Lung (tissue), 11 donors: ENCODE measurements at regions not wholly inside any gene's neighbourhood (a gene's known extent, or its start where the extent isn't known, plus 50 kb on each side); places are given as distances from the start of the nearest gene placed in this dataset.

Source experiments
- ATAC-seq: fragments of 200-7000 bp; cut with Tn5 transposase; one replicate; pipeline ENCODE4 v1.9.1; 2020; ENCODE audit warnings: moderate number of reproducible peaks; ENCODE audit not compliant: insufficient read depth, low FRiP score
- DNase-seq, 3 donors: peaks; one replicate each; pipeline ENCODE4 v3.0.0-alpha.2; 2013 to 2017
- H3K27ac ChIP-seq, 2 donors: one replicate each; pipeline ENCODE4 v1.5.1; 2013; ENCODE audit warnings: mild to moderate bottlenecking in 2 of 2, moderate library complexity in 2 of 2, control low read depth in 1 of 2, inconsistent platforms in 1 of 2, low read depth in 1 of 2, low read length in 1 of 2
- H3K27me3 ChIP-seq, 3 donors: one replicate each; pipeline ENCODE4 v1.5.1; 2013; ENCODE audit warnings: low read length in 2 of 3; ENCODE audit not compliant: control insufficient read depth in 3 of 3, insufficient read depth in 3 of 3
- H3K36me3 ChIP-seq, 4 donors: one replicate each; pipeline ENCODE4 v1.5.1; 2013; ENCODE audit warnings: low read length in 4 of 4, mild to moderate bottlenecking in 1 of 4, moderate library complexity in 1 of 4; ENCODE audit not compliant: control insufficient read depth in 4 of 4, insufficient read depth in 4 of 4
- H3K4me1 ChIP-seq, 5 donors: one replicate each; pipeline ENCODE4 v1.5.1; 2013; ENCODE audit warnings: low read length in 5 of 5, mild to moderate bottlenecking in 2 of 5, moderate library complexity in 1 of 5; ENCODE audit not compliant: control insufficient read depth in 5 of 5, insufficient read depth in 5 of 5
- H3K4me3 ChIP-seq: one replicate; pipeline ENCODE4 v1.5.1; 2013; ENCODE audit warnings: mild to moderate bottlenecking, control low read depth, moderate library complexity
- H3K9ac ChIP-seq, 2 donors: one replicate each; pipeline ENCODE4 v1.5.1; 2013; ENCODE audit warnings: low read length in 2 of 2, control low read depth in 1 of 2; ENCODE audit not compliant: insufficient read depth in 1 of 2
- H3K9me3 ChIP-seq, 4 donors: one replicate each; pipeline ENCODE4 v1.5.1; 2013; ENCODE audit warnings: low read length in 3 of 4, mild to moderate bottlenecking in 1 of 4, moderate library complexity in 1 of 4; ENCODE audit not compliant: control insufficient read depth in 4 of 4, insufficient read depth in 3 of 4
- WGBS, 2 donors: extraction: QIAGEN DNeasy Blood & Tissue Kit; methylation state at CpG; one replicate each; pipeline ENCODE4 v1.1.7; 2013; 5-methylcytosine and 5-hydroxymethylcytosine counted together
- TF ChIP-seq, protein P1 (sequence below): IDR thresholded peaks from 2 replicates; pipeline ENCODE4 v1.5.1; 2012; ENCODE audit warnings: mild to moderate bottlenecking; ENCODE audit errors: control extremely low read depth, extremely low read depth
- donor health status: control.
- donor health status: control.
- donor health status: Bipolar disorder and iron deficiency.
- donor health status: healthy.
- donor health status: DM: yes; HTN: yes; CAD: no.

DNA sequence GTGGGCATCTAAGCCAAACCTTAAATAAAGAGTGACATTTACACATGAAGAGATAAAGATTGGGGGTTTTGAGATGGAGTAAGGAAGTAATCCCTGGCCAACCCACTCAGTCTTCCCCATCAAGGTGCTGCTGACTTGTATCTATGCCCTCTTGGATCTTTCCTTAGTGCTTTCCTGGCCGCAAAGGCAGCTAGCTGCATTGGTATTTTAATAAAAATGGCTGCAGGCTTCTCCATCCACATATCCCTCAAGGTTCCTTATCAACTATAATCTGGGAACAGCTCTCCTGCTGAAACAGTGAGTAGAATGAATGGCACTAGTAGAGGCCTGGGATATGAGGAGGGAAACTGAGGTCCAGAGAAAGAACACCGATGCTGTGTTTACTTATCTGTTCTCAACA lies 122.2 kb upstream of the ANKRD28 start:
- no peaks in the 10 kb centered on the region for H3K4me1 ChIP-seq
- H3K9me3 ChIP-seq: no peaks in the 10 kb centered on the region
- H3K9ac ChIP-seq: no peak overlapping the region
- H3K36me3 ChIP-seq: no peaks in the 10 kb centered on the region
- ATAC-seq (no peak), DNase-seq (no peak)
- H3K27ac ChIP-seq: no peak overlapping the region
- 94 to 95% methylated on average over 2 of the region's 2 CpGs for WGBS, 2 donors
- no peaks in the 10 kb centered on the region for H3K27me3 ChIP-seq
- TF ChIP-seq, protein P1, sequence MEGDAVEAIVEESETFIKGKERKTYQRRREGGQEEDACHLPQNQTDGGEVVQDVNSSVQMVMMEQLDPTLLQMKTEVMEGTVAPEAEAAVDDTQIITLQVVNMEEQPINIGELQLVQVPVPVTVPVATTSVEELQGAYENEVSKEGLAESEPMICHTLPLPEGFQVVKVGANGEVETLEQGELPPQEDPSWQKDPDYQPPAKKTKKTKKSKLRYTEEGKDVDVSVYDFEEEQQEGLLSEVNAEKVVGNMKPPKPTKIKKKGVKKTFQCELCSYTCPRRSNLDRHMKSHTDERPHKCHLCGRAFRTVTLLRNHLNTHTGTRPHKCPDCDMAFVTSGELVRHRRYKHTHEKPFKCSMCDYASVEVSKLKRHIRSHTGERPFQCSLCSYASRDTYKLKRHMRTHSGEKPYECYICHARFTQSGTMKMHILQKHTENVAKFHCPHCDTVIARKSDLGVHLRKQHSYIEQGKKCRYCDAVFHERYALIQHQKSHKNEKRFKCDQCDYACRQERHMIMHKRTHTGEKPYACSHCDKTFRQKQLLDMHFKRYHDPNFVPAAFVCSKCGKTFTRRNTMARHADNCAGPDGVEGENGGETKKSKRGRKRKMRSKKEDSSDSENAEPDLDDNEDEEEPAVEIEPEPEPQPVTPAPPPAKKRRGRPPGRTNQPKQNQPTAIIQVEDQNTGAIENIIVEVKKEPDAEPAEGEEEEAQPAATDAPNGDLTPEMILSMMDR: no peak
- H3K4me3 ChIP-seq: no peak overlapping the region

DNA sequence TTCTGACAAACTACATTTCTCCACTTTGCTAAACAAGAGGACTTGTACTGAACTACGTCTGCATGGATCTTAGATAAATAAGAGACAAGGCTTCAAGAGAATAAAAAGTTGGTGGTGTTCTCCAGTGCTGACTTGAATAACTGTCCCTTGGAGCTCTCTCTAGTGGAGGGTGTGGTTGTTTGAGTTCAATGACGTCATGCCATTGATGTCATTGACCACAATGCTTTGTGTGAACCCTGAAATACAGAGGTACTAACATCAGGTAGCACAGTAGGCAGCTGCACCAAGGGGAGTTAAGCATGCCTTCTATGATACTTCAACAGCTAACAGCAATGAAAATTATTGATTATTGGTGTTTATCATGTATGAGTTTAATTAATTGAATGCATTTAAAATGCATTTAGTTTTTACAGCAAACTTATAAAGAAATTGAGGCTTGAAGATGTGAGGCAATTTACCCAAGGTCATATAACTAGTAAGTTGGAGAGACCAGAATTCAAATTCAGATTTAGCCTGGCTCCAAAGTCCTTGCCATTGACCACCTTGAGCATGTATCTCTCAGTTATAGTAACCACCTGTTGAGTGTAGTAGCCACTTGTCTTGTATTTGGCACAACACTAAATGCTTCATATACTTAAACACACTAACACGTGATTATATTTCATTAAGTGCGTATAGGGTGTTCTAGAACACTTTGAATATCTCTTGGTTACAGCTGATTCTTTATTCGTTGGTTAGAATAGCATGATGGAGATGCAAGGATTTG lies 126.0 kb upstream of the ANKRD28 start:
- no peak overlapping the region for H3K4me3 ChIP-seq
- H3K27me3 ChIP-seq: no peaks in the 10 kb centered on the region
- H3K36me3 ChIP-seq: no peaks in the 10 kb centered on the region
- no peak overlapping the region for H3K27ac ChIP-seq
- no peak for ATAC-seq
- WGBS, 2 donors: 86 to 91% methylated on average over 5 of the region's 5 CpGs
- H3K9ac ChIP-seq: no peak overlapping the region
- no peak for DNase-seq
- peaks cover 0 to 1% (median 0%) of the 10 kb centered on the region in 4 donors for H3K9me3 ChIP-seq
- H3K4me1 ChIP-seq: no peaks in the 10 kb centered on the region
- TF ChIP-seq, protein P1: no peak

DNA sequence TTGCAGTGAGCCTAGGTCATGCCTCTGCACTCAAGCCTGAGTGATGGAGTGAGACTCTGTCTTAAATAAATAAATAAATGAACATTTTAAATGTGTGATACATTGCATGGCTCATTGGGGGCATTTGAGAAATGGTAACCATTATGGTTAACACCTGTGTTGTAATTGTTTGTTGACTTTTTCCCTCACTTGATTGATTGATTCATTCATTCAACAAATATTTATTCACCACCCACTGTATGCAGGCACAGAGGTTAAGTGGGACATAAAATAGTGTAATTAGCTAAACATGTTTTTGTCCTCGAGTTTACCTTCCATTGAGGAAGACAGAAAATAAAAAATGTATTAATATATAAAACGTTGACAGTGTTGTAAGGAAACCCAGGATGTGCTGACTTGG lies 127.1 kb upstream of the ANKRD28 start:
- Histone ChIP-seq H3K4me1 (no peaks in the 10 kb centered on the region), H3K9ac (no peak overlapping the region), H3K27ac (no peak overlapping the region), H3K4me3 (no peak overlapping the region), H3K27me3 (no peaks in the 10 kb centered on the region), H3K36me3 (no peaks in the 10 kb centered on the region), H3K9me3 (peaks cover 0 to 1% (median 0%) of the 10 kb centered on the region in 4 donors)
- ATAC-seq: no peak
- TF ChIP-seq, protein P1: no peak
- WGBS, 2 donors: 56 to 71% methylated on average over 2 of the region's 2 CpGs
- DNase-seq: no peak

DNA sequence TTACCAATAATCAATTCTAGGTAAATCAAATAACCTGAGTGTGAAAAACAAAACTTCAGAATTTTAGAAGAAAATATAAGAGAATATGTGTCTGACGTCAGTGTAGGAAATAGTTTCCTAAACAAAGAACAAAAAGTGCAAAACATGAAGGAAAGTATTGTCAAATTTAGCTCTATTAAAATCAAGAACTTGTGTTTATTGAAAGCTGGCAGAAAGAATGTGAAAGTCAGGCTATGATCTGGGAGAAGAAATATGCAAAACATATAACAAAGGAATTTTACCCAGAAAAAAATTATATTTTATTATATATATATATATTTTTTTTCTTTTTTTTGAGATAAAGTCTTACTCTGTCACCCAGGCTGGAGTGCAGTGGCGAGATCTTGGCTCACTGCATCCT lies 129.1 kb upstream of the ANKRD28 start:
- DNase-seq (no peak), ATAC-seq (no peak)
- Histone ChIP-seq H3K9me3 (peaks cover 0 to 1% (median 0%) of the 10 kb centered on the region in 4 donors), H3K36me3 (no peaks in the 10 kb centered on the region), H3K27ac (no peak overlapping the region), H3K27me3 (no peaks in the 10 kb centered on the region), H3K4me1 (no peaks in the 10 kb centered on the region), H3K9ac (no peak overlapping the region), H3K4me3 (no peak overlapping the region)
- TF ChIP-seq, protein P1: no peak
- 82 to 86% methylated on average over 2 of the region's 2 CpGs for WGBS, 2 donors
